PFSK-1 (cell line): ENCODE measurements at regions not wholly inside any gene's neighbourhood (a gene's known extent, or its start where the extent isn't known, plus 50 kb on each side); places are given as distances from the start of the nearest gene placed in this dataset.

Experiments used
- FOXP2 ChIP-seq: optimal IDR thresholded peaks from 2 replicates; pipeline ENCODE3; 2011; ENCODE audit warnings: borderline replicate concordance, control low read depth, inconsistent platforms; ENCODE audit not compliant: insufficient read depth; ENCODE audit errors: extremely low read length, extremely low read depth
- POLR2AphosphoS5 ChIP-seq: IDR thresholded peaks from 2 replicates; pipeline ENCODE4 v1.6.1; 2012; ENCODE audit warnings: low read depth, mild to moderate bottlenecking, control low read depth, low read length, moderate library complexity
- SIN3A ChIP-seq: IDR thresholded peaks from 2 replicates; pipeline ENCODE4 v1.6.1; 2012; ENCODE audit warnings: mild to moderate bottlenecking, low read length, moderate library complexity, borderline replicate concordance; ENCODE audit not compliant: insufficient read depth
- TAF1 ChIP-seq: IDR thresholded peaks from 2 replicates; pipeline ENCODE4 v1.6.1; 2012; ENCODE audit warnings: low read length, control low read depth, borderline replicate concordance; ENCODE audit not compliant: insufficient read depth

GRCh38 chr2:173793709-173794565 lies 171.2 kb downstream of the SP3 start:
- TF ChIP-seq SIN3A: no peak
- TF ChIP-seq POLR2AphosphoS5: no peak
- TF ChIP-seq TAF1: no peak
- TF ChIP-seq FOXP2: no peak
